ENCODE measurements at regions not wholly inside any gene's neighbourhood (a gene's known extent, or its start where the extent isn't known, plus 50 kb on each side); places are given as distances from the start of the nearest gene placed in this dataset.

- Mint-ChIP-seq H3K4me1 (ENCODE audit: low read depth, unreplicated experiment) (peaks cover 34% of the 10 kb centered on the region), H3K27me3 (ENCODE audit: unreplicated experiment) (peaks cover 9% of the 10 kb centered on the region), H3K4me3 (ENCODE audit: unreplicated experiment) (no peak overlapping the region), H3K9me3 (ENCODE audit: unreplicated experiment) (peaks cover 6% of the 10 kb centered on the region), H3K36me3 (ENCODE audit: unreplicated experiment) (peaks cover 6% of the 10 kb centered on the region), H3K27ac (ENCODE audit: unreplicated experiment) (peak overlapping the region; percentile 53)
- no peak for TF ChIP-seq CTCF (IDR thresholded peaks at IDR 0.05; ENCODE audit: partially characterized antibody, unreplicated experiment)
- no peak for DNase-seq
Measured at GRCh38 chr1:54465351-54465811, 59.2 kb upstream of the SSBP3 start.

GRCh38 chr1:54464477-54465146 lies 58.4 kb upstream of the SSBP3 start:
- peaks cover 40% of the 10 kb centered on the region for H3K4me1 Mint-ChIP-seq (ENCODE audit: low read depth, unreplicated experiment)
- peaks cover 6% of the 10 kb centered on the region for H3K36me3 Mint-ChIP-seq (ENCODE audit: unreplicated experiment)
- no peak overlapping the region for H3K27ac Mint-ChIP-seq (ENCODE audit: unreplicated experiment)
- no peak for TF ChIP-seq CTCF (IDR thresholded peaks at IDR 0.05; ENCODE audit: partially characterized antibody, unreplicated experiment)
- peaks cover 9% of the 10 kb centered on the region for H3K27me3 Mint-ChIP-seq (ENCODE audit: unreplicated experiment)
- no peak overlapping the region for H3K4me3 Mint-ChIP-seq (ENCODE audit: unreplicated experiment)
- no peak for DNase-seq
- H3K9me3 Mint-ChIP-seq (ENCODE audit: unreplicated experiment): peaks cover 4% of the 10 kb centered on the region

- DNase-seq: no peak
- peaks cover 44% of the 10 kb centered on the region for H3K4me1 Mint-ChIP-seq (ENCODE audit: low read depth, unreplicated experiment)
- no peak overlapping the region for H3K4me3 Mint-ChIP-seq (ENCODE audit: unreplicated experiment)
- H3K9me3 Mint-ChIP-seq (ENCODE audit: unreplicated experiment): peaks cover 4% of the 10 kb centered on the region
- H3K36me3 Mint-ChIP-seq (ENCODE audit: unreplicated experiment): peaks cover 6% of the 10 kb centered on the region
- H3K27me3 Mint-ChIP-seq (ENCODE audit: unreplicated experiment): peaks cover 7% of the 10 kb centered on the region
- no peak overlapping the region for H3K27ac Mint-ChIP-seq (ENCODE audit: unreplicated experiment)
- TF ChIP-seq CTCF (IDR thresholded peaks at IDR 0.05; ENCODE audit: partially characterized antibody, unreplicated experiment): no peak
Measured at GRCh38 chr1:54464031-54464476, 57.9 kb upstream of the SSBP3 start.

- no peak for TF ChIP-seq CTCF (IDR thresholded peaks at IDR 0.05; ENCODE audit: partially characterized antibody, unreplicated experiment)
- Mint-ChIP-seq H3K27me3 (ENCODE audit: unreplicated experiment) (peaks cover 7% of the 10 kb centered on the region), H3K4me3 (ENCODE audit: unreplicated experiment) (no peak overlapping the region), H3K27ac (ENCODE audit: unreplicated experiment) (no peak overlapping the region), H3K36me3 (ENCODE audit: unreplicated experiment) (peaks cover 6% of the 10 kb centered on the region), H3K4me1 (ENCODE audit: low read depth, unreplicated experiment) (peaks cover 44% of the 10 kb centered on the region), H3K9me3 (ENCODE audit: unreplicated experiment) (peaks cover 4% of the 10 kb centered on the region)
- DNase-seq: no peak
Measured at GRCh38 chr1:54463259-54464030, 57.3 kb upstream of the SSBP3 start.
